WTC11 (cell line): ENCODE measurements at regions not wholly inside any gene's neighbourhood (a gene's known extent, or its start where the extent isn't known, plus 50 kb on each side); places are given as distances from the start of the nearest gene placed in this dataset.

Experiments
- ATAC-seq: fragments of 200-7000 bp; cut with Tn5 transposase; 2 replicates; pipeline ENCODE4 v1.10.0; 2021; ENCODE audit warnings: mild to moderate bottlenecking, moderate library complexity
- CTCF ChIA-PET: fragments of 300-600 bp; sonication (Branson Sonifier 250); formaldehyde crosslinking; loops from one replicate; lab custom pipeline; 2021; ENCODE audit warnings: antibody characterized with exemption; lab: Charles Lee
- POLR2A ChIA-PET: fragments of 350-600 bp; sonication (Branson Sonifier 250); formaldehyde crosslinking; loops from one replicate; lab custom pipeline; 2021; ENCODE audit warnings: antibody characterized with exemption; lab: Charles Lee
- DNase-seq: peaks from one replicate; pipeline ENCODE4 v3.0.0; 2021; ENCODE audit warnings: low spot score
- H3K27ac Mint-ChIP-seq: 2 replicates; pipeline ENCODE4 v1.8.0; 2021; ENCODE audit warnings: mixed read lengths
- H3K27me3 Mint-ChIP-seq: 2 replicates; pipeline ENCODE4 v1.8.0; 2021; ENCODE audit warnings: low read depth, mild to moderate bottlenecking, moderate library complexity, mixed read lengths
- H3K36me3 Mint-ChIP-seq: 2 replicates; pipeline ENCODE4 v1.8.0; 2021; ENCODE audit warnings: mixed read lengths
- H3K4me1 Mint-ChIP-seq: 2 replicates; pipeline ENCODE4 v1.8.0; 2022; ENCODE audit warnings: mixed read lengths
- H3K4me3 Mint-ChIP-seq: 2 replicates; pipeline ENCODE4 v1.8.0; 2021; ENCODE audit warnings: mild to moderate bottlenecking, moderate library complexity, mixed read lengths
- H3K9me3 Mint-ChIP-seq: 2 replicates; pipeline ENCODE4 v1.8.0; 2021; ENCODE audit warnings: mixed read lengths
- AR ChIP-seq: fragments of 250-450 bp; sonication (Bioruptor Pico); IDR thresholded peaks from 2 replicates; pipeline ENCODE4 v1.9.0; 2021; ENCODE audit warnings: mild to moderate bottlenecking
- E2F1 ChIP-seq: sonication (generic); formaldehyde crosslinking; IDR thresholded peaks from 2 replicates; pipeline ENCODE4 v1.8.0; 2022; ENCODE audit warnings: mild to moderate bottlenecking, missing genetic modification reagents
- ELF4 ChIP-seq: sonication (generic); formaldehyde crosslinking; IDR thresholded peaks from 2 replicates; pipeline ENCODE4 v1.8.1; 2022; ENCODE audit warnings: low read depth, mild to moderate bottlenecking, moderate library complexity, missing genetic modification reagents
- FOXK1 ChIP-seq: sonication (generic); formaldehyde crosslinking; IDR thresholded peaks from 2 replicates; pipeline ENCODE4 v1.8.0; 2022; ENCODE audit warnings: mild to moderate bottlenecking, moderate library complexity, missing genetic modification reagents
- IRF1 ChIP-seq: sonication (generic); formaldehyde crosslinking; IDR thresholded peaks from 2 replicates; pipeline ENCODE4 v1.8.0; 2023; ENCODE audit warnings: missing genetic modification reagents
- PREB ChIP-seq: sonication (generic); formaldehyde crosslinking; IDR thresholded peaks from 2 replicates; pipeline ENCODE4 v1.8.1; 2022; ENCODE audit warnings: mild to moderate bottlenecking, missing genetic modification reagents, moderate library complexity, borderline replicate concordance
- SMAD3 ChIP-seq: sonication (generic); formaldehyde crosslinking; IDR thresholded peaks from 2 replicates; pipeline ENCODE4 v1.8.0; 2022; ENCODE audit warnings: missing genetic modification reagents, mild to moderate bottlenecking, borderline replicate concordance
- SOX15 ChIP-seq: fragments of 250-450 bp; sonication (Bioruptor Pico); IDR thresholded peaks from 2 replicates; pipeline ENCODE4 v1.9.0; 2021; ENCODE audit warnings: mild to moderate bottlenecking
- STAT6 ChIP-seq: sonication (generic); formaldehyde crosslinking; conservative IDR thresholded peaks from 2 replicates; pipeline ENCODE4 v1.8.1; 2023; ENCODE audit warnings: mild to moderate bottlenecking, low read depth, missing genetic modification reagents, moderate library complexity
- ZBTB21 ChIP-seq: sonication (generic); formaldehyde crosslinking; IDR thresholded peaks from 2 replicates; pipeline ENCODE4 v1.8.1; 2023; ENCODE audit warnings: mild to moderate bottlenecking, missing genetic modification reagents, borderline replicate concordance
- ZBTB43 ChIP-seq: sonication (generic); formaldehyde crosslinking; IDR thresholded peaks from 2 replicates; pipeline ENCODE4 v1.8.1; 2023; ENCODE audit warnings: mild to moderate bottlenecking, missing genetic modification reagents
- ZNF396 ChIP-seq: fragments of 250-450 bp; sonication (Bioruptor Pico); IDR thresholded peaks from 2 replicates; pipeline ENCODE4 v1.8.0; 2021; ENCODE audit warnings: mild to moderate bottlenecking, moderate library complexity, borderline replicate concordance
- ZNF416 ChIP-seq: fragments of 250-450 bp; sonication (Bioruptor Pico); IDR thresholded peaks from 2 replicates; pipeline ENCODE4 v1.9.0; 2021; ENCODE audit warnings: mild to moderate bottlenecking, inconsistent platforms
- ZNF512 ChIP-seq: sonication (generic); formaldehyde crosslinking; IDR thresholded peaks from 2 replicates; pipeline ENCODE4 v1.8.1; 2022; ENCODE audit warnings: missing genetic modification reagents, borderline replicate concordance
- ZSCAN18 ChIP-seq: fragments of 250-450 bp; sonication (Bioruptor Pico); IDR thresholded peaks from 2 replicates; pipeline ENCODE4 v2.1.2; 2022; ENCODE audit warnings: mild to moderate bottlenecking, moderate library complexity

- H3K4me1 Mint-ChIP-seq: peaks cover 13% of the 10 kb centered on the region
- CTCF ChIA-PET: no interaction called here
- H3K4me3 Mint-ChIP-seq: no peak overlapping the region
- no peak for ATAC-seq
- peaks cover 46% of the 10 kb centered on the region for H3K9me3 Mint-ChIP-seq
- POLR2A ChIA-PET: no interaction called here
- TF ChIP-seq STAT6 (CRISPR knock-in tag) (no peak), FOXK1 (CRISPR knock-in tag) (no peak), E2F1 (CRISPR knock-in tag) (no peak), IRF1 (no peak), ZBTB43 (no peak)
- no peak for DNase-seq
- H3K27ac Mint-ChIP-seq: no peak overlapping the region
- peaks cover 22% of the 10 kb centered on the region for H3K27me3 Mint-ChIP-seq
- H3K36me3 Mint-ChIP-seq: peaks cover 26% of the 10 kb centered on the region
These were observed 59.1 kb upstream of the TSPAN11 start for GRCh38 chr12:30867415-30867814.

- Mint-ChIP-seq H3K27ac (no peak overlapping the region), H3K4me1 (peaks cover 13% of the 10 kb centered on the region), H3K9me3 (peaks cover 46% of the 10 kb centered on the region), H3K4me3 (no peak overlapping the region), H3K27me3 (peaks cover 22% of the 10 kb centered on the region), H3K36me3 (peaks cover 26% of the 10 kb centered on the region)
- ATAC-seq (no peak), DNase-seq (no peak)
- ChIA-PET CTCF (no interaction called here), POLR2A (interaction anchor here (0.5 kb wide), 1 partner anchor 537 kb away, joined by 5 read pairs; no protein-coding TSS in a partner anchor)
- TF ChIP-seq SMAD3 (CRISPR knock-in tag) (no peak), ZNF512 (no peak), SOX15 (CRISPR knock-in tag) (no peak), AR (CRISPR knock-in tag) (no peak), ELF4 (no peak), ZBTB21 (CRISPR knock-in tag) (no peak), ZNF416 (CRISPR knock-in tag) (no peak), PREB (CRISPR knock-in tag) (no peak), ZNF396 (no peak), ZSCAN18 (CRISPR knock-in tag) (no peak)
These were observed 60.3 kb upstream of the TSPAN11 start for GRCh38 chr12:30866256-30866655.
